H1 (cell line): ENCODE measurements at regions not wholly inside any gene's neighbourhood (a gene's known extent, or its start where the extent isn't known, plus 50 kb on each side); places are given as distances from the start of the nearest gene placed in this dataset.

ENCODE experiments used
- ASH2L ChIP-seq: fragments of 200-600, 300-600 bp; sonication (generic); IDR thresholded peaks from one replicate; pipeline ENCODE4 v1.7.1; 2017; ENCODE audit warnings: low read length
- CHD7 ChIP-seq: fragments of 300-600 bp; sonication (generic); IDR thresholded peaks from 2 replicates; pipeline ENCODE4 v1.7.1; 2012; ENCODE audit warnings: low read length, moderate library complexity, mild to moderate bottlenecking, inconsistent platforms; ENCODE audit not compliant: insufficient replicate concordance
- EP300 ChIP-seq, 2 experiments: IDR thresholded peaks; 1 replicate in 1 of 2; 2 replicates in 1 of 2; pipeline ENCODE4 v1.6.1; 2011 to 2012; ENCODE audit warnings: low read depth in 2 of 2, low read length in 2 of 2, mild to moderate bottlenecking in 2 of 2, borderline replicate concordance in 1 of 2, inconsistent platforms in 1 of 2, moderate library complexity in 1 of 2
- SP2 ChIP-seq: IDR thresholded peaks from 2 replicates; pipeline ENCODE4 v1.6.1; 2012; ENCODE audit warnings: mild to moderate bottlenecking, low read length, inconsistent platforms

GRCh38 chr6:90414352-90414751 is 117.7 kb upstream of the BACH2 start (continued):
- TF ChIP-seq EP300 (IDR thresholded peaks at IDR 0.05; ENCODE audit: borderline replicate concordance in 1 of 2, low read depth in 2 of 2, low read length in 2 of 2), result no peak
- TF ChIP-seq CHD7, result no peak
- TF ChIP-seq SP2, result no peak
- TF ChIP-seq ASH2L, result no peak
